ENCODE measurements at regions not wholly inside any gene's neighbourhood (a gene's known extent, or its start where the extent isn't known, plus 50 kb on each side); places are given as distances from the start of the nearest gene placed in this dataset.

DNA sequence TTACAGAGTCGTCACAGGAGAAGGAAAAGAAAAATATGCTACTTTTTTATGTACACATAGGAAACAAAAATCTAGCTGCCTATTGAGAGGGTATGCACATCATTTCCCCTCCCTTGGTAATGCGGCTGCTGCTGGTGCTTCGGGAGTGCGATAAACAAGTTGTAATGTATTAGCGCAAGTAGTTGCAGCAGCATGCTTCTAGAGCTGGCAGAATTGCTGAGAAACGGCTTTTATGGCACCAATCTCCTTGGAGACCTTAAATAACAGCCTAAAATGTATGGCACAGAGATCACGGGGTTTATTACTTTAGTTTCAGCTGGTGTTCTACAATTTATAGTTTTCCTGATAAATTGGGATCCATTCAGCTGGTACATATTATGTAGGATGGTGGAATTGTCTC is 447.6 kb upstream of the TMPO start:
- DNase-seq, result no peak

DNA sequence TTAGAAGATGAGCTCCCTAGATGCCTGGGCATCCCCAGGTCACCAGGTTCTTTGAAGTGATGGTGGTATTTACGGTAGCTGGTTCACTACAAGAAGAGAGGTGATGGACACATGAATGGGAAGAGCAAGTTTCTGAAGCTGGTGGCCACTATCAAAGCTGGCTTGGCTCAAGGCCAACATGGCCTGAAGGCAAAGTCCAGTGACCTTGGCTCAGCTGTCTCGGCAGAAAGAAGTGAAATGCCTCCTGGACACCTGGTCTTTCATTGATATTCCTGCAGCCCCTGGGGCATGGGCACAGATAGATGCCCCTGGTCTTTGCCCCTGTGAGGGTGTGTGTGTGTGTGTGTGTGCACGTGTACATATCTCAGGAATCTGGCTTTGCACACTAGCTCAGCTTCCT is 441.8 kb upstream of the TMPO start:
- no peak for DNase-seq

DNA sequence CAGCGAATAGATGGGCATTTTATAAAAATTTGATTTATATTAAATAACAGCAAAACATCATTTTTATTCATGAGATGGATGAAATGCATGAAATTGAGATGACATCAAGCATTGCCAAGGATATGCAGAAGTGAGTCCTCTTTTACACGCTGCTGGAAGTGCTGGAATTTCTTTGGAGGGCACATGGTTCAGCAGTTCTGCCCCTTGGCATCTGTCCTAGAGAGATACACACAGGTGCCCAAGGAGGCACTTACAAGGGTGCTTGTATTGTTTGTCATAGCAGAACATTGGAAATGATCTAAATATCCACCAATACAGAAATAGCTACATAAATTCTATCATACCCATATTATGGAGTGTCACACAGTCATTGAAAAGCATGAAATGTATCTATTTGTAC is 441.1 kb upstream of the TMPO start:
- DNase-seq, result no peak

DNA sequence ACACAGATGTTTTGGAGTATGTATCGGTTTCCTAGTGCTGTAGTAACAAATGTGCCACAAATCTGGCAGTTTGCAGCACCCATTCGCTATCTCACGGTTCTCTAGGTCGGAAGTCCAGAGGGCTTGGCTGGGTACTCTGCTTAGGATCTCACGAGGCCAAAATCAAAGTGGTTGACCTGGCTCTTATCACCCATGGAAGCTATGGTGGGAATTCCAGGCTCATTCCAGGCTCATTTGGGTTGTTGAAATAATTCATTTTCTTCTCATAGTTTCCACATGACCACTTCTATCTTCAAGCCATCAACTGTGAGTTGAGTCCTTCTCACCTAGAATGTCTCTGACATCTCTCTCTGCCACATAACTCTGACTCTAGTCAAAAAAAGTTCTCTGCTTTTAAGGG is 431.0 kb upstream of the TMPO start:
- no peak for DNase-seq

DNA sequence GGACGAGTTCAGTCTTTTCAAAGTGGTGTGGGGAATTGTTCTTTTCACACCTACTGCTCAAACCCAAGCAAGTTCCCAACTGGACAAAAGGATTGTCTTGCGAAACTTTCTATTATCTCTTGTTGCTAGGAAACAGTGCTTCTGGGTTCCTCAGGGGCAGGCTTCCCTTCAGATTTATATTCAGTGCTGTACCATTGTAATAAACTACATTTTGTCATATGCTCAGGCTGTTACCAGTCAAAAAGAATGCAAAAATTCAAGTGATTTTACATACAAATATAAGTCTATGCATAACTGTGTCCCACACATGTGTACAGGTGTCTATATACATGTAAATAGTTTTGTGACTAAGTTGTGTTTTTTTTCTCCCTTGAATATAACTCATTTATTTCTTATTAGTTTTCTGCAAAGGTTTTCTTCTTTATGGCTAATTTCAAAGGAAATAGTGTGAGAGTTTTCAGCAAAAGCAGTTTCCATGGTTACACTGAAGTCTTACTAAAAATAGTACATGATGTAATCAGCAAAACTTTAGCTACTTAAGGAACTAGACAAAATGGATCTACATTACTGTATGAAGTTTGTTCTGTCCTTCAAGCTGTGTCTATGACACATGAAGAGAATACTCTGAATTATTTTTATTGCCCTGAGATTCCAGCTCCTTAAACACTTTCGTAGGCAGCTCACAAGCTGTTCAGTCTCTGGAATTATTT is 430.2 kb upstream of the TMPO start:
- DNase-seq, result no peak

DNA sequence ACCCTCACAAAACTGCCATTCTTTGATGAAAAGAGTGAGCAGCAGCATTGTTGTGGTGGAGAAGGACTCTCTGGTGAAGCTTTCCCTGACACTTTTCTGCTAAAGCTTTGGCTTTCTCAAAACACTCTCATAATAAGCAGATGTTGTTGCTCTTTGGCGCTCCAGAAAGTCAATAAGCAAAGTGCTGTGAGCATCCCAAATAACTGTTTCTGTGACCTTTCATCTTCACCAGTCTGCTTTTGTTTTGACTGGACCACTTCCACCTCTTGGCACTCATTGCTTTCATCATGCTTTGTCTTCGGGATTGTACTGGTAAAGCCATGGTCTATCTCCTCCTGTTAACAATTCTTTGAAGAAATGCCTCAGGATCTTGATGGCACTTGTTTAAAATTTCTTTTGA is 424.7 kb upstream of the TMPO start:
- no peak for DNase-seq

DNA sequence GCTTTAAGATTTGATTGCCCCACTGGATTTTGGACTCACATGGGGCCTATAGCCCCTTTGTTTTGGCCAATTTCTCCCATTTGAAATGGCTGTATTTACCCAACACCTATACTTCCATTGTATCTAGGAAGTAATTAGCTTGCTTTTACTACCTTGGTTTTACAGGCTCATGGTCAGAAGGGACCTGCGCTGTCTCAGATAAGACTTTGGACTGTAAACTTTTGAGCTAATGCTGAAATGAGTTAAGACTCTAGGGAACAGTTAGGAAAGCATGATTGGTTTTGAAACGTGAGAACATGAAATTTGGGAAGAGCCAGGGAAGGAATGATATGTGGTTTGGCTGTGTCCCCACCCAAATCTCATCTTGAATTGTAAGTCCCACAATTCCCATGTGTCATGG is 419.0 kb upstream of the TMPO start:
- no peak for DNase-seq

DNA sequence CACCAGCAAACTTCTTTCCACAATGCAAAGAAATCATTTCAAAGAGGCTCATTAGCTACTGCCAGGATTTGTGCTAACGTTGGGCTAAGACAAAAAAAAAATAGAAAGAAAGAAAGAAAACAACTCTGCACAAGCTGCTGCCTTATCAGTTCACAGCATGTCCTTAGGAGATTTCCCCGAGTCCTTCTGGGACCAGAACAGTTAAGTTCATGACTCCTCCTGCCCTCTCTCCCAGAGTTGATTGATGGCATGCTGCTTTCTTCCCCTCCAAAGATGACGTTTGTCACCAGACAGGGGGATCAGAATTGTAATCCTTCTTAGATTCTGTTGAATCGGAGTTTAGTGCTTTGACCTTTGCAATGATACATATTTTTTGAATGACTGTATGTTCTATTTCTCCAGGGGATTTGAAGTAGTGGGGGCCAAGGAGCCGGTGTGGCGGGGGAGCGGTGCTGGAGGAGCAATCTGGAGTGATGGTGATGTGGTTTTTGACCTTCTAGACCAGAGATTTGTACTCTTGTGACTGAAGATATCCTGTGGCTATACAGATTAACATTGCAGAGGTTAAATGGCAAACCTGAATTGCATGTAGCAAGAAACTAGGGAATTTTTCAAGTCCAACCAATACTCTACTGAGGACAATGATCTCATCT is 409.2 kb upstream of the TMPO start:
- no peak for DNase-seq

DNA sequence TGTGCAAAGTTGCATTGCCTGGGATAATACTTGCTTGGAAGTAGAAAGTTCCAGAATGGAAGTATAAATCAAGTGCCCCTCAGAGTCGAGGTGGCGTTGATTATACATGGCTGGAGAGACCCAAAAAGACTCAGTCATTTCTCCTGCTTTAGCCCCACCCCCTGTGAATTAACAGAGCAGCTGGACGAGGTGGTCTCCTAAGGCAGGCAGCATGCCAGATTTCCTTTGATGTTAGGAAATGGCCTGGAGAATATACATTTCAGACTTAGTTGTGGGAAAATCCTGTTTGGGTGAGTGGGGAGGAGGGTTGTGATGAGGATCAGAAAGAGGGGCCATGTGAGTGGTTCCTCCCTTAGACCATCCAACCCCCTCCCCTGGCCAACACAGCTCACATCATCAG is 406.1 kb upstream of the TMPO start:
- no peak for DNase-seq

DNA sequence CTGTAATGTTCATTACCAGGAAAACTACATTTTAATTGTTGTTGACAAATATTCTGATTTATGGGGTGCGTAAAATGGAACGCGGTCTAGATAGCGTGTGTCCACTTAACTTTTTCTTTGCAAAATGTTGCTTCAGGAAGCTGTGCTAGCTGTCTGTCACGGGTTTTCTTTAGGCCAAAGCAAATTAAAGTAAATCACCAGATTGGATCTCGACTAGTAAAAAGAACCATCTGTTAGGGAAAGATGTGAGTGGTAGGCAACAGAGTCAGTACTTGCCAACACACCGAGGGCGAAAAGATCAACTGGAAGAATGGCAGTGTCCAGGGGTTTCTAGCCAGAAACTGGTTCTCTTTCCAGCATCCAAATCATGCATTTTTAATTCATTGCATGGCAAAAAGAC is 404.9 kb upstream of the TMPO start:
- no peak for DNase-seq

DNA sequence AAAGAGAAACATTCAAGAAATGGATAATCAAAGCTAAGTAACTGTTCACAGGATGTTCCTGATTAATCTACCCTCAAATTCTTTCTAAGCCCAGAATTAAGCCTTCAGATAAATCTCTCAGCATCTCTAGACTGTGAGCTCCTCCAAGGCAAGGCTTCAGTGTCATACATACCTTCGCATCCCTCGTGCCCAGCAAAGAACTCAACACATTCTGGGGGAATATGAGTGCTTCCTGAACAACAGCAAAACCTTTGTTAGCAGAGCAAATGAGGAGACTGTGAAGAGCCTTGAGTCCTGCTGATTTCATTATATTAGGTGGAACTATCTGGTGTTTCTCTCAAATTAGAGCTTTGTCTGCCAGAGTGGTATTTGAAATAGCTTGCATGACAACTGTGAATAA is 401.8 kb upstream of the TMPO start:
- DNase-seq, result no peak

DNA sequence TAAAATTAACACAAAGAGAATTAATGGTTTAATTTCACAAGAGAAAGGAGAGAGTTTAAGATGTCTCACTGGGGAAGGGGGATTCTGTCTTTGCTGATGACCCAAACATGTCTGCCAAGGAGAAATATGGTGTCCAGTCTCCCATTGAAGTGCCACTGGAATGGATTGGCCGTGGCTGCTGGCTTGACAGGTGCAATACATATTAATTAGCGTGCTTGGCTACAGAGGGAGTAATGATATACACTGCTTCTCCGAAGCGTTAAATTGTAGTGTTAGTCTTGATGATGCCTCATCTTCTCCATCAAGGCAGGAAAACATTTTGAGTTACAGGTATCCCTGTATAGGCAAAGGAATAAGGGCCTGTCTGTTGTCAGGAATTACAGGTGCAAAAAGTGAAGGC is 393.4 kb upstream of the TMPO start:
- no peak for DNase-seq

DNA sequence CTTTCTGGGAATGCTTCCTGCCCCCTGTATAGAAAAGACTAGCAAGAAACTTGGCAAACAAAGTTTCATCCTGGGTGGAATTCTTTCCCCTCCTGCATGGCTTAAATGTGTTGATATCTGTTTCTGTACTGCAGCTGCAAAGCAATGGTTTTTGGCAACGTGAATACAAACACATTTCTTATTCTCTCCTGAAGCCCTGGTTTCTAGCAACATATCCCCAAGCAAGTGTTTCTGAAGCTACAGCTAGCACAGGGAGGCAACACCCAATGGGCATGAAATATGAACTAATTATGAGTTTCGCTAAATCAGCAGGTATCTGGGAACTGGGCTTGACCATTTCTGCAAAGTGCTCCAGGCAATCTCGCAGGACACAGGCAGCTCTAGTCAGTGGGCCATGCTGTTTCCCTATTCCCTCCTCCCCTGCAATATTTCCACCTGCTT is 392.3 kb upstream of the TMPO start:
- no peak for DNase-seq

DNA sequence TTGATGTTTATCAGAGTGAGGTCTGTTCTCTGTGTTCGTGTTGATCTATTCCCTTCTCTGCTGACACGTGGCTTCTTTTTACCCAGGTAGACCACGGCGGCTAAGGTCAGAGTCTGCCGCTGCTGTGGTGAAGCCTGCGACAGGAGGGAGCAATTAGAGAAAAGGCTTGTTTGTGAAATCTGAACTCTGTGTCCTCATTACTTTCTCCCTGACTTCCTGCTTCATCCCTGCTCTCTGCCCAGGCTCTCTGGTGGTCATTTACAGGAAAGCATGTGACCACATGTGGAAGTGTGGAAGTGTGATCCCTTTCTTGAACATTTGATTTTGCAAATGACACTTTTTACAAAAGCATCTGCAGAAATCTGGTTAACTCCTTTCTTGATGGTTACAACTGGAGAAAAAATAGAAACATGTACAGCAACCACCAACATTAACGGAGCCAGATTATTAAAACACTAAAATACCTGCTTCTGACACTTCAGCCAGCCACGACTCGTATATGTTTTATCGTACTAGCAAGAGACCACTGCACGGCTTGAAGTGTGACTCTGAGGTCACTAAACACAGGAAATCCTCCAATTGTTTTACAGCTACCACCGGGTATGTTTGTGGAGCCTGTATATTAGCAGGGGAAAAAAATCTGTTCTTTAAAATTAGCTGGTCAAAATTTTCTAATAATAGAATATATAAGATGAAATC is 388.6 kb upstream of the TMPO start:
- DNase-seq, result no peak

DNA sequence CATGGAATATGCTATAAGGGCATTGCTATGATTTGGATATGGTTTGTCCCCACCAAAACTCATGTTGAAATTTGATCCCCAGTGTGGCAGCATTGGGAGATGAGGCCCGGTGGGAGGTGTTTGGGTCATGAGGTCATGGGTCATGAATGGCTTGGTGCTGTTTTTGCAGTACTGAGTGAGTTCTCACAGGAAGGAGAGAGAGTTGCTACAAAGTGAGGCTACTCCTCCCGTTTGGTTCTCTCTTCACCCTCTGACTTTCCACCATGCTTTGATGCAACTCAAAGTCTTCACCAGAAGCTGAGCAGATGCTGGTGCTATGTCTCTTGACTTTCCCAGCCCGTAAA is 388.1 kb upstream of the TMPO start:
- no peak for DNase-seq

DNA sequence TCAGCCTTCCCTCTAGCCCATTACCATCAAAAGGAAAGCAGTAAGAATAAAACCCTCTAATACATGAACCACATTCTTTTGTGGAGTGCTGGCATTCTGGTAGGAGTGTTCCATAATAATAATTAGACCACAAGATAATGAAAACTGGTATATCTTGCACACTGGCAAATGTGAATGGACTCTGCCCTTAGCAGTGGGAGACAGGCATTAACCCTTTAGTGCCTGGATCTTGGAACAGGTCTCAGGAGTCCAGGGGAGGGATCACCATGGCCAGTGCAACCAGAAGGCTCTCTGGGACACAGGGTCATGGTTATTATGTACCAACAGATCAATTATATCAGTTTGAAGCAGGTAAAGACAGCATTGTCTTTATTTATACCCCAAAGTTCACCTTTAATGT is 387.5 kb upstream of the TMPO start:
- DNase-seq, result no peak

DNA sequence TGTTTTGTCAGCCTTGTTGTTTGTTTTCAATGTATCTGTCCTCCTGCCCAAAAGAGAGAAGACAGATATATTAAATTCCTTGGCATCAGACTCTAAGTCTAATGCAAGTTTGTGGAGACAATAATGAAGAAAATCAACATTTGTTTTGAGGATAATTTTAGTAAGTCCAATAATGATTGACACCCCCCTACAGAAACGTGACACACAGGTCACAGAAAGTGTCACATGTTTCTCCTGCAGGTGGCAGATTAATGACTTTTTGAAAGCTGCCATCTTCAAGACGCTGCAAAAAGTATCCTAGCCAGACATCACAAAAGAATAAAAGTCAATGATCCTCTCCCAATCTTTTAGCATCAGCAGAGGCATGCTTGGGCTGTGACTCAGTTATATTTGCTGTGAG is 378.8 kb upstream of the TMPO start:
- no peak for DNase-seq

DNA sequence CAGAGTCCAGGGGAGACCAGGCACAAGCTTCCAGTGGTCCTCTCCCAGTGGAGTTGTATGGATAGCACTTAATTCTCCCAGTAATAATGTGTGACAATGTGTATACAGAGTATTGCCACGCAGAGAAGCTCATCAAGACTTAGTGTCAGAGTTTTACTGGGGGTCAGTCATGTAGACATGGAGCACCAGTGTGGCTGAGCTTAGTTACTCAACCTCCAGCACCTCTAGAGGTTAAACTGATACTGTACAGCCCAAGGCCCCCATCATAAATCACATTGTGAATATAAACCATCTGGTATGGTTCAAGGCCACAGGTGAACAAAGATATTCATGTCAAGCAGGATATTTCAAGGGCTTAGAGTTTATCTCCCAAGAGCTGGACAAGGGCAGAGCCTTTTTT is 378.1 kb upstream of the TMPO start:
- no peak for DNase-seq

DNA sequence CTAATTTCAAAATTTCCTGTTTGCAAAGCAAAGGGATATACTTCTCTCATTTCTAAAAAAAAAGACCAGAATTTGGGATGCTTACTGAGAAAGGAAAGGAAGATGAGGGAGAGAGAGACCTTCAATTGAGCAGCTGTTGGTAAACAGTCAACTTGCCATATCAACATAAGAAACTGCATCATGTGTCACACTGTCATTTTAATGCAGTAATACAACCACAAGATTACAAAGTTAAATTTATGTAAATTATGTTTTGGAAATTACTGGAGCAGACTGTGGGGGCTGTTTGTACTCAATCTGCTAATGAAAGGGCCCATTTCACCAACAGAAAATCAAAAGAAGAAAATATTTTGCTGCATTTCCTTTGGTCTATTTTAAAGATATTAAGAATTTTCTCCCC is 370.4 kb upstream of the TMPO start:
- no peak for DNase-seq

DNA sequence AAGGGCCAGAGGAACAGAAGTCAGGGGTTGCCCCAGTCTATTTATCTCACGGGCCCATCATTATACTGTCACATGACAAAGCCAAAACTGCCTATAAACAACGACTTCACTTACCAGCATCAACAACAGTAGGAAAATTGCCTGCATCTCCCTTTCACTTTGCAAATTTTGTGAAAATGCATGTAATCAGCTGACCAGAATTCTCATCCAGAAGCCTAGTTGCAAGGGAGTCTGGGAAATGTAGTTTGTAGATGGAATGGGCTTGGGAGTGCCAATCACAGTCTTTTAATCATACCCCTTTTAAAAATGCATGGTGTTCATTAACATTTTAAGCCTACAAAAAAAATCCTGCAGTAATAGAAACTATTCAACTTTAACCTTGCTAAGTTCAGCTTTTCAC is 369.3 kb upstream of the TMPO start:
- no peak for DNase-seq

DNA sequence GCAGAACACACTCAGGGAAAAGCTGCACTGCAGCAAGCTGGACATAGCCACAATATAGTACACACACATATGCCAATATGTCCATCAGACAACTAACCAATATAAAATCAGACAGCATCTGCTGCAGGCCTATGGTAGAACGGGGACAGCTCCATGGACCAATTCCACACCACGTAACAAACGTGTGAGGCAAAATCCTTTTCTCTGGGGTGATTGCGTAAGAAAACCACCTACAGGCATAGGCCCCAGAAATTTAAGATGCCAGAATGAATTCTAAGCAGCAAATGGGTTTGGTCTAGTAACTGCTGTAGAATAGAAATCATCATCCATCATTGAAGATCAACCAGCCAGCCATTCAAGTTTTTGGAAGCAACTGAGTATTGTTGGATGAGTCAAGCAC is 368.9 kb upstream of the TMPO start:
- DNase-seq, result no peak

DNA sequence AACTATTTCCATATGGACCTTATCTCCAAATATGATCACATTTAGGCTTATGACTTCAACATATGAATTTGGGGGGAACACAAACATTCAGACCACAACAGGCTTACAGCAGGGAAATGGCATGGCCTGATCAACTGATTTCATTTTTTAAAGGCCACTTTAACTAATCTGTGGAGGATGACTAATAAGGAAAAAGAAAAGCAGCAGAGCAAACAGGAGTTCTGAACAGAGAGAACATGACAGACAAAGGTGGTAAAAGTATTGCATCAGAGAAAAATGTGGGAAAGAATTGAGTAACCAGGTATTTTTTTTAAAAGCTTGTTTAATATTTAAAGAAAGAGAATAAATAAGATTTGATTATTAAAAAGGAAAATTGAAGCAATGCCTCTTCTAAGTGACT is 366.1 kb upstream of the TMPO start:
- DNase-seq, result no peak

DNA sequence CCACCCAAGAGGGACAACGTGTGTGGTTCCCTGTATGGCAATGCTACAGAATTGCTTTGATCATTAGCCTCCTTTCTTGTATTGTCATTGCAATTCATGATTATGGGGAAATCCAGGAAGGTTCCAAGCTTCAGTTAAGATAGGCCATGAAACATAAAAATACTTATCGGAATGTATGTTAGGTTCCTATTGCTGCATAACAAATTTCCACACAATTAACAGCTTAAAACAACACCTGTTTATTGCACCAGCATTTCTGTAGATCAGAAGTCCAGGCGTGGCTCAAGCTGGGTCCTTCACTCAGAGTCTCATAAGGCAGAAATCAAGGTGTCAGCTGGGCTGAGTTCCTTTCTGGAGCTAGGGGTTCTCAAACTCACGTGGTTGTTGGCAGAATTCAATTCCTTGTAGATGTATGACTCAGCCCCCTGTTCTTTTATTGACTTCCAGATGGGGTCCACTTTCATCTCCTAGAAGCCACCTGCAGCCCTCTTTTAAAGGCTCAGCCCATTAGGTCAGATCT is 365.6 kb upstream of the TMPO start:
- DNase-seq, result no peak

DNA sequence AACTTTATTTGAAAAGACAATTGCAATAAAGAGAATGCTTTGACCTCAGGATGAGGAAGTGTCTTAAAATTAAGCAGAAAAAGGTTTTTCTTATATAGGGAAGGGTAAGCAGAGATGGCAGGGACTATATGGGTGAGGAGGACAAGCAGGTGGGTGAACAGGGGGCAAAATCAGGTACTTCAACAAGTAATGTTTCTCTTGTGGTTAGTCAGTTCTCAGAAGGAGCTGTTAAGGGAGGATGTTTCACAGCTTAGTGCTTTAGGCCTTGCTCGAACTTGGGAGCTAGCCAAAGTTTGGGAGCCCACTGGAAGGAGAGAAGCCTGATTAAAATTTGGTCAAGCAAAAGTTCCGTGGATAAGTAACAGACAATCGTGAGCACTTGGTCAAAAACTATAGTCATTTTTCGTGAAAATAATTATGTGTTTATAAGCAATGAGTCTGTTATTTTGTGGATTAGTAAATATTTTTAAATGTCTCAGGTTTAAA is 364.2 kb upstream of the TMPO start:
- no peak for DNase-seq
